GM12891 (cell line): ENCODE measurements at regions not wholly inside any gene's neighbourhood (a gene's known extent, or its start where the extent isn't known, plus 50 kb on each side); places are given as distances from the start of the nearest gene placed in this dataset.
"Not testable (repeated sequence)": the region's sequence is repeated elsewhere in the genome, so short reads cannot be mapped to it uniquely, and the experiment has no call there.

Experiments used
- DNase-seq: peaks from one replicate; pipeline ENCODE4 v3.0.0; 2011; ENCODE audit warnings: low spot score; ENCODE audit not compliant: insufficient read length
- FAIRE-seq: peaks from 2 replicates; lab custom pipeline; 2011; peaks lifted over from hg19 to GRCh38; lab: Jason Lieb, UNC
- PAX5 ChIP-seq: IDR thresholded peaks from 2 replicates; pipeline ENCODE4 v1.6.1; 2011; ENCODE audit warnings: low read length, moderate library complexity, mild to moderate bottlenecking; ENCODE audit not compliant: insufficient read depth, severe bottlenecking
- POLR2A ChIP-seq: IDR thresholded peaks from 2 replicates; pipeline ENCODE4 v1.6.1; 2011; ENCODE audit warnings: low read depth, low read length, control low read depth
- POLR2AphosphoS5 ChIP-seq: IDR thresholded peaks from 2 replicates; pipeline ENCODE4 v1.6.1; 2011; ENCODE audit warnings: low read depth, low read length, control low read depth
- POU2F2 ChIP-seq: IDR thresholded peaks from 2 replicates; pipeline ENCODE4 v1.6.1; 2011; ENCODE audit warnings: low read depth, mild to moderate bottlenecking, control low read depth, low read length, moderate library complexity
- SPI1 ChIP-seq: IDR thresholded peaks from 2 replicates; pipeline ENCODE4 v1.6.1; 2011; ENCODE audit warnings: low read depth, low read length, control low read depth
- TAF1 ChIP-seq: IDR thresholded peaks from 2 replicates; pipeline ENCODE4 v1.6.1; 2011; ENCODE audit warnings: low read depth, low read length, control low read depth

- DNase-seq (no peak), FAIRE-seq (no peak)
- TF ChIP-seq POLR2A: no peak
- TF ChIP-seq PAX5: no peak
- TF ChIP-seq TAF1: no peak
- no peak for TF ChIP-seq SPI1
- no peak for TF ChIP-seq POLR2AphosphoS5
- no peak for TF ChIP-seq POU2F2
Observed at GRCh38 chr1:60639287-60639686, 443.1 kb upstream of the NFIA start.

GRCh38 chr1:60637651-60638050, 444.7 kb upstream of the NFIA start:
- FAIRE-seq (no peak), DNase-seq (no peak)
- TF ChIP-seq TAF1 (no peak), SPI1 (no peak), PAX5 (no peak), POLR2AphosphoS5 (no peak)

GRCh38 chr1:60636946-60637345, 445.4 kb upstream of the NFIA start:
- FAIRE-seq (no peak), DNase-seq (no peak)
- TF ChIP-seq PAX5 (no peak), SPI1 (no peak), POLR2A (no peak), TAF1 (no peak), POLR2AphosphoS5 (no peak), POU2F2 (no peak)

- DNase-seq: no peak
- TF ChIP-seq POLR2AphosphoS5 (no peak), PAX5 (no peak), POU2F2 (no peak), SPI1 (no peak), POLR2A (no peak), TAF1 (no peak)
- no peak for FAIRE-seq
Observed at GRCh38 chr1:60634106-60634505, 448.3 kb upstream of the NFIA start.

- FAIRE-seq: no peak
- TF ChIP-seq SPI1 (no peak), POLR2AphosphoS5 (no peak), TAF1 (no peak), POU2F2 (no peak), PAX5 (no peak), POLR2A (no peak)
- no peak for DNase-seq
Observed at GRCh38 chr1:60622486-60622885, 459.9 kb upstream of the NFIA start.

- TF ChIP-seq TAF1 (no peak), POU2F2 (no peak), POLR2AphosphoS5 (no peak), POLR2A (no peak), PAX5 (no peak), SPI1 (no peak)
- FAIRE-seq: no peak
- DNase-seq: no peak
Observed at GRCh38 chr1:60621368-60621851, 461.0 kb upstream of the NFIA start.

GRCh38 chr1:60620087-60620486, 462.3 kb upstream of the NFIA start:
- DNase-seq (no peak), FAIRE-seq (no peak)
- no peak for TF ChIP-seq POLR2AphosphoS5
- TF ChIP-seq POLR2A: no peak
- no peak for TF ChIP-seq PAX5
- TF ChIP-seq SPI1: no peak
- TF ChIP-seq TAF1: no peak
- TF ChIP-seq POU2F2: no peak

- FAIRE-seq: no peak
- TF ChIP-seq POU2F2 (no peak), SPI1 (no peak), TAF1 (no peak), PAX5 (no peak), POLR2A (no peak)
- DNase-seq: no peak
Observed at GRCh38 chr1:60619581-60619980, 462.8 kb upstream of the NFIA start.

- TF ChIP-seq SPI1: no peak
- TF ChIP-seq PAX5: no peak
- no peak for TF ChIP-seq POLR2AphosphoS5
- TF ChIP-seq TAF1: no peak
- no peak for TF ChIP-seq POLR2A
- TF ChIP-seq POU2F2: no peak
- FAIRE-seq (no peak), DNase-seq (no peak)
Observed at GRCh38 chr1:60615666-60616065, 466.7 kb upstream of the NFIA start.

- no peak for TF ChIP-seq POLR2A
- TF ChIP-seq TAF1: no peak
- TF ChIP-seq POU2F2: no peak
- TF ChIP-seq PAX5: no peak
- no peak for TF ChIP-seq POLR2AphosphoS5
- TF ChIP-seq SPI1: no peak
- DNase-seq (no peak), FAIRE-seq (no peak)
Observed at GRCh38 chr1:60612790-60613189, 469.6 kb upstream of the NFIA start.

GRCh38 chr1:60606921-60607320, 475.4 kb upstream of the NFIA start:
- not testable (repeated sequence) for DNase-seq, FAIRE-seq
